RPMI8226 (cell line): ENCODE measurements at regions not wholly inside any gene's neighbourhood (a gene's known extent, or its start where the extent isn't known, plus 50 kb on each side); places are given as distances from the start of the nearest gene placed in this dataset.

ENCODE experiments used
- DNase-seq: peaks from one replicate; pipeline ENCODE4 v3.0.0-alpha.2; 2015

DNA sequence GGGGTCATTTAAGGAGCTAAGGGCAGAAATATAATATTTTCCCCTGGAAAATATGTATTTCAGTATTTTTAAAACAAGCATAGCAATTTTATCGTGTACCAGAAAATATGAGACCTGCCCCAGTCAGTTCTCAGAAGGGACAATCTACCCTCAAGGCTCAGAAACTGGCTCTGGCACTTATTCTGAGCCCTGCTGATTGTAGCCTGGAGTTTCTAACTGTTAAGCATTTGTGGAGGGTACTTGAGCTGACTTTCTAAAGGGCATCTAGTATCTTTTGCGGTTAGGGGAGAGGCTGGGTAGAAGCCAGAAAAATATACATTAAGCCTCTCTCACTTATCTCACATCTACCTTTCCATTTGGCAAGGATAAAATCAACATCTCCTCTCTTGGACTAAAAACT is 71.3 kb upstream of the FSHB start:
- DNase-seq = no peak

DNA sequence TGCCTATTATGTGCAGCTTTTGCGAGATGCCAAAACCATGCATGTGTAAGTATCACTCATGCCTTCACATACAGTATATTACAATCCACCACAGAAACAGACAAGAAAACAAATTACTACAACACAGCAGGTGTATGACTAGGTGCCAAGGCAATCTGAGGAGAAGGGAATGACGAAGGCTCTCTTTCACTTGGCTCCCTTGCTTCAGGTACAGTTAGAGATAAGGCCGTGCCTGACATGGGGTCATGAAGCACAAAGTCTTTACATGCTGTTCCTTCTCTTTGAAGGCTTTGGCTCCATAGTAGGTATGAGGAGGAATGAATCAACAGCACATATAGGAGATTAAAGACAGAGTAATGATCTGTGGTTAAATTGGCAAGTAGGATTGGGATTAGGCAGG is 65.2 kb upstream of the FSHB start:
- no peak for DNase-seq

DNA sequence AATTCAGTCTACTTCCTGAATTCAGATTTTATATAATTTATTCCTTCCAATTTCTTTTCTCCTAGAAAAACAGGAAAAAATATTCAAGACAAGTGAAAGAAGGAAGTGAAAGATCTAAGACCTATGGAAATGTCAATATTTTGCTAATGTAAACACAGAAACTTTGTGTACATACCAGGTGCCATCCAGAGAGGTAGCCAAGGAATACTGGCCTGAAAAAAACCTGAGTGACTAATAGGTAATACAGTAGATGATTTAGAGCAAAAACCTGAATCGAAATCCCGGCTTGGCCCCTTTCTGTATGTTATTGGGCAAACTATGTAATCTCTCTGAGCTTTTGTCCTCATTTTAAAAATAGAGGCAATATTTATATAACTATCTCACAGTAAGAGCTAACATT is 59.2 kb upstream of the FSHB start:
- DNase-seq = no peak

DNA sequence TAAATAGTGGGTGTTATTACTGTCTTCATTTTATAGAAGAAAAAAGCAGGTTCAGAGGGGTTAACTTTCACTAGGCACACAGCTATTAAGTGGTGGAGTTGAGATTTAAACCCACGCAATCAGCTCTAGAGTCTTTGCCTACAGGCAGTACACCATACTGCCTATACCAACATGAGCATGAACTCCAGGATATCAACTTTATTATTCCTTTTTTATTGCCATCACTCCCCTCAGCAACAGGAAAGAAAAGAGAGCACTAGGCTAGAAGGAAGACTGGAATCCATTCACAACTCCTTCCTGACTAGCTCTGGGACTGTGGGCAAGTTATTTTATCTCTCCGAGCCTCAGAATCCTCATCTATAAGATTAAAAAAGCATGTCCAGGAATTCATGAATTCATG is 58.7 kb upstream of the FSHB start:
- no peak for DNase-seq

DNA sequence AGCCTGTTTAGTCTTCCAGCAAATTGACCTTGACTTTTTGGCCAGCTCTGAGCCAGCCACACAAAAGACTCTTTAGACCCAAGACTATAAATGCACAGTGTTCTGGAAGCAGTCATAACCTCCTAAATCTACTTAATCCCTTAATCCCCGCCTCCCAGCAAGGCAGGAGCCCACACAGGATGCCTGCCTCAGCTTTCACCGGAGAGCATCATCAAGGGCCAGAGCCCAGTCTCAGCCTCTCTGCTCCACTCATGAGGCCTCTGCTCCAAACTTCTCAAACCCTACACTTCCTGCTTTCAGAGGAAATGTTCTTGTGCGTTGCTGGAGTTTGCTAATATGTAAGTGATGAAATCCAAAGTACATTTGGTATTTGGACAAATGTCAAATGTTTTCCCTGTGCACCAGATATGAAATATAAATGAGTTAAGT is 57.9 kb upstream of the FSHB start:
- DNase-seq = no peak

DNA sequence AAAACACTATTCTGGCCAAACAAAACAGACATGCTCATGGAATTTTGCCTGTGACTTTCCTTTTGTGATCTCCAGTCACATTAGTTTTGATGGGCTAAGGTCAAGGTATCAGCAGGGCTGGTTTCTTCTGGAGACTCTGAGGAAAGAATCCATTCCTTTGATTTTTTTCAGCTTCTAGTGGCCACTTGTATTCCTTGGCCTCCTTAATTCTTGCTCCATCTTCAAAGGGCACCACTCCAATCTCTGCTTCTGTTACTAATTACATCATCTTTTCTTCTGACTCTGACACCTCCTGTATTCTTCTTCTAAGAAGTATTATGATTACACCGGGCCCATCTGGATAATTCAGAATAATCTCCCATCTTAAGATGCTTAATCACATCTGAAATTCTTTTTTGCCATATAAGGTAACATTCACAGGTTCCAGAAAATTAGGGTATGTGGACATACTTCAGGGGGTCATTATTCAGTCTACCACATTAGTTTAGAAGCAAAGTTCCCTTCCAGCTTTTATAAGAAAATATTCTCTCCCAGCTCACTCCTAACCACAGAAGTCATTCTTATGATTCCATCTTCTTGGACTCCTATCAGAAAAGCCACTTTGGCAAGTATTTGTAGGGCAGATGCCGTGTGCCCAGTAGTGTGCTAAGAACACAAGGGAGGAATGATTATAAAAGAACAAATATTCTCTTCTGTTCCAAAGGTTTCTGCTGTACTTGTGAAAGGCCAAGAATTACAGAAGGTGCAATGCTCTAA is 56.4 kb upstream of the FSHB start:
- DNase-seq = no peak
